DMS153 (cell line): ENCODE measurements at regions not wholly inside any gene's neighbourhood (a gene's known extent, or its start where the extent isn't known, plus 50 kb on each side); places are given as distances from the start of the nearest gene placed in this dataset.

Source experiments
- DNase-seq: peaks from one replicate; lab custom pipeline; 2025; lab: John Stamatoyannopoulos, UW

DNA sequence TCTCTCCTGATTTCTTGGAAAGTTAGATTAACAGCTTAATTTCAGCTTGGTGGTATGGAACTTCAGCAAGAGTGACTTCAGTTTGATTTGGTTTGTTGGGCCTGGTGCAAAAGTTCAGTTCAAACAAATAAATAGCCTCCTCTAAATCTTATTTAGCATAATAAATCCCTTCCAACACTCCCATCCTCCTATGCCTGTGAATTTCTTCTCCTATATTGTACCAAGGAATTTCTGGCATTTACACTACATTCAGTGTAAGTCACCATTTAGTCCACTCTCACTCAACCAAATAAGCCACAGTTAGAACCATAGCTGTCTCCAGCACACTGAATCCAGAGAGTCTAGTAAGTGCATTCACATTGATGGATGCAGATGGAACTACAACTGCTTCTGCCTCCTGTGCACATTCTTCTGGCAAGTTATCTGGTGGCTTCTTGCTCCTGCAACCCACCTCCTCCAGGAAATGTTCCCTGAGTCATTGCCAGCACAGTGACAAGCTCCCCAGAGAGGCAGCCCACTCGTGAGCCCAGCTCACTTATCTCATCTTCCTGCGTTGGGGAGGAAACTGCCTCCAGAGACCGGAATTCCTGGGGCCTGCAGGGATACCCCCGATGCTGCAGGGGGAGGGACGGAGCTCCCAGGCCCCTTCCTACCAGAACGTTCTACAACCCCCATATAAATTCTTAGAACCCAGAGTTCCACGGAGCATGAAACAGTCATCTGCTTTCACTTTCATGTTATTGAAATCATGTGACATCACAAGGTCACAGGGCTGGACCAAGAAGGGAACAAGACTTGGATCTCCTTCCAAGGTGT, 318.3 kb downstream of the PHKB start:
- DNase-seq: no peak

DNA sequence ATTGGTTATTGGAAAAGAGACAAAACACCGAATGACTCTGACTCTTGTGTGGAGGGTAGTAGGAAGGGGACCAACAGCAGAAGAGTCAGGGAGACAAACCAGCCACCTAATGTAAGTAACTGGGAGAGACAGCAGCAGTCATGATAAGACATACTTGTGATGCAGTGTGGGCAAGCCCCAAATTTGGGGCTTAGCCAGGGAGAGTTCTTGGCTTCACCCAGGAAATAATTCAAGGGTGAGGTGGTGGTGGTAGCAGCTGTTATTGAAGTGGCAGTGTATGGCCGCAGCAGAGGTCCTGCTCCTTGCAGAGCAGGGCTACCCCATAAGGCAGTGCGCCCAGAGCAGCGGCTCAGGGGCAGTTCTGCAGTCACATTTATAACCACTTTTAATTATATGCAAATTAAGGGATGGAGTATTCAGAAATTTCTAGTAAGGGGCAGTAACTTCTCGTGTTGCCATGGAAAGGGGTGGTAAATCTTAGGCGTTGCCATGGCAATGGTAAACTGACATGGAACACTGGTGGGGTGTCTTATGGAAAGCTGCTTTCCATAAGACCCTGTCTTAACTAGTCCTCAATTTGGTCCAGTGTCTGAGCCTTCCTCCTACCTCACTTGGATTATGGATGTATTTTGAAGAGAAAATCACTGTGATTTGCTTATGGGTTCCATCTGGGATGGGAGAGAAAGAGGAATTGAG, 317.1 kb downstream of the PHKB start:
- no peak for DNase-seq

DNA sequence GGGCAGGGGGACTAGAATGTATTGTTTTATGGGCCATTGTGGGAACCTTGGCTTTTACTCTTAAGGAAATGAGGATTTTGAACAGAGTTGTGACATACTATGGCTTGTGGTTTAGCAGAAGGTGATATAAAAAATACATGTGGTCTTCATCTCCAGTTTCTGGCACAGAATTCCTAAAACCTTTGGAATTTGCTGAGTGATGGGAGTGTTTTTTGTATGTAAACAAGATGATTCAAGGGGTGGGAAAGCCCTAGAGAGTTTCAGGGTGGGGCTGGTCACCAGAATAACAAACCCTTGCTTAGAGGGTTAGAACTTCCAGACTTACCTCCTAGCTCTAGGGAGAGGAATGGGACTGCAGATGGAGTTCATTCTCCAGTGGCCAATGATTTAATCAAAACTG, 316.1 kb downstream of the PHKB start:
- DNase-seq: no peak

DNA sequence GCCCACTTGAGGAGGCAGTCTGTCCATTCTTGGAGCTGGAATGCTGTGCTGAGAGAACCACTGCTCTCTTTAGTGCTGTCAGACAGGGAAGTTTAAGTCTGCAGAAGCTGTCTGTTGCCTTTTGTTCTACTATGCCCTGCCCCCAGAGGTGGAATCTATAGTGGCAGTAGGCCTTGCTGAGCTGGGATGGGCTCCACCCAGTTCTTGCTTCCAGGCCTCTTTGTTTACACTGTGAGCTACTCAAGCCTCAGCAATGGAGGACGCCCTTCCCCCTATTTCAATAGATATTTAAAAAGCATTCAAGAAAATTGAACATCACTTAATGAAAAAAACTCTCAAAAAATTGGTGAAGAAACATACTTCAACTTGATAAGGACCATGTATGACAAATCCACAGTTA, 313.5 kb downstream of the PHKB start:
- DNase-seq: peak; percentile 24

GRCh38 chr16:47753659-47754058, 292.5 kb downstream of the PHKB start:
- DNase-seq: no peak
